ENCODE measurements at regions not wholly inside any gene's neighbourhood (a gene's known extent, or its start where the extent isn't known, plus 50 kb on each side); places are given as distances from the start of the nearest gene placed in this dataset.

GRCh38 chr5:173472164-173472563 lies 143.9 kb upstream of the STC2 start:
- peak; percentile 81 for DNase-seq (ENCODE audit: low spot score)
- Histone ChIP-seq H3K4me3 (peak overlapping the region; percentile 3), H3K27ac (peak overlapping the region; percentile 89 to 90)
- no peak for TF ChIP-seq CTCF (IDR thresholded peaks at IDR 0.05)

GRCh38 chr5:173468821-173469251 lies 140.6 kb upstream of the STC2 start:
- no peak overlapping the region for H3K4me3 ChIP-seq
- no peak for TF ChIP-seq CTCF (IDR thresholded peaks at IDR 0.05)
- H3K27ac ChIP-seq, result peak overlapping the region in 1 of 2 donors; percentile 55
- no peak for DNase-seq (ENCODE audit: low spot score)

GRCh38 chr5:173466227-173466626 lies 138.0 kb upstream of the STC2 start:
- DNase-seq (ENCODE audit: low spot score), result no peak
- Histone ChIP-seq H3K4me3 (no peak overlapping the region), H3K27ac (no peak overlapping the region)
- no peak for TF ChIP-seq CTCF (IDR thresholded peaks at IDR 0.05)

- no peak for DNase-seq (ENCODE audit: low spot score)
- Histone ChIP-seq H3K4me3 (no peak overlapping the region), H3K27ac (no peak overlapping the region)
- no peak for TF ChIP-seq CTCF (IDR thresholded peaks at IDR 0.05)
These were observed 136.6 kb upstream of the STC2 start for GRCh38 chr5:173464813-173465212.

- H3K27ac ChIP-seq, result no peak overlapping the region
- no peak for TF ChIP-seq CTCF (IDR thresholded peaks at IDR 0.05)
- DNase-seq (ENCODE audit: low spot score), result no peak
- H3K4me3 ChIP-seq, result no peak overlapping the region
These were observed 135.0 kb upstream of the STC2 start for GRCh38 chr5:173463207-173463606.

GRCh38 chr5:173458828-173459609 lies 130.8 kb upstream of the STC2 start:
- no peak for TF ChIP-seq CTCF (IDR thresholded peaks at IDR 0.05)
- DNase-seq (ENCODE audit: low spot score), result no peak
- Histone ChIP-seq H3K27ac (no peak overlapping the region), H3K4me3 (no peak overlapping the region)

GRCh38 chr5:173457482-173457881 lies 129.3 kb upstream of the STC2 start:
- no peak for TF ChIP-seq CTCF (IDR thresholded peaks at IDR 0.05)
- DNase-seq (ENCODE audit: low spot score), result no peak
- peak overlapping the region; percentile 32 to 54 for H3K27ac ChIP-seq
- no peak overlapping the region for H3K4me3 ChIP-seq
